ENCODE measurements at regions not wholly inside any gene's neighbourhood (a gene's known extent, or its start where the extent isn't known, plus 50 kb on each side); places are given as distances from the start of the nearest gene placed in this dataset.
"Not testable (repeated sequence)": the region's sequence is repeated elsewhere in the genome, so short reads cannot be mapped to it uniquely, and the experiment has no call there.

GRCh38 chrX:69060631-69061408, 104.4 kb downstream of the PJA1 start:
- intact Hi-C loops (cut with DNase I, micrococcal nuclease), result loop anchor here in 1 of 2 donors (5.0 kb wide), 1 partner anchor 234 kb away; the partner anchor contains the start of gene EFNB1
- Histone ChIP-seq H3K4me1 (ENCODE audit: low read depth) (no peaks in the 10 kb centered on the region), H3K9me3 (no peaks in the 10 kb centered on the region), H3K4me3 (no peak overlapping the region), H3K36me3 (ENCODE audit: low read depth) (no peaks in the 10 kb centered on the region)
- peak; percentile 74 for ATAC-seq
- no peak for TF ChIP-seq CTCF (IDR thresholded peaks at IDR 0.05)
- peak in 2 of 3 donors; percentile 43 to 69 for DNase-seq

DNA sequence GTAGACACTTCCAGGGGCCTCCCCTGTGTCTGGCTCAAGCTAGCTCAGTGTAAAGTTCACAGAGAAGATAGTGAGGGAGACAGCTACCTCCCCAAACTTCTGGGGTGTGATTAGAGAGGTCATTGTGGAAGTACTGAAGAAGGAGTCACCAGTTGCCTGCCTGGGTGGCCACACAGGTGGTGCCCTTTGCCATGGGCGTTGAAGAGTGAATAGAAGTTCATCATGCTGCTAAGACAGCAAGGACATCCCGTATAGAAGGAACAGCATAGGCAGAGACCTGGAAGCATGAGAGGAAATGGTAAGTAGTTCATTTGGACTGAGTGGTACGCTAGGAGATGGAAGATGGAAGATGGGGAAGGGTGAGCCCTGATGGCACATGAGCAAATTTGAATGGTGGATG, 110.1 kb downstream of the PJA1 start:
- no peak overlapping the region for H3K4me3 ChIP-seq
- H3K9me3 ChIP-seq, result no peaks in the 10 kb centered on the region
- H3K36me3 ChIP-seq (ENCODE audit: low read depth), result no peaks in the 10 kb centered on the region
- intact Hi-C loops (cut with DNase I, micrococcal nuclease), result no loop called here
- H3K4me1 ChIP-seq (ENCODE audit: low read depth), result no peaks in the 10 kb centered on the region
- no peak for TF ChIP-seq CTCF (IDR thresholded peaks at IDR 0.05)
- DNase-seq (no peak), ATAC-seq (no peak)

DNA sequence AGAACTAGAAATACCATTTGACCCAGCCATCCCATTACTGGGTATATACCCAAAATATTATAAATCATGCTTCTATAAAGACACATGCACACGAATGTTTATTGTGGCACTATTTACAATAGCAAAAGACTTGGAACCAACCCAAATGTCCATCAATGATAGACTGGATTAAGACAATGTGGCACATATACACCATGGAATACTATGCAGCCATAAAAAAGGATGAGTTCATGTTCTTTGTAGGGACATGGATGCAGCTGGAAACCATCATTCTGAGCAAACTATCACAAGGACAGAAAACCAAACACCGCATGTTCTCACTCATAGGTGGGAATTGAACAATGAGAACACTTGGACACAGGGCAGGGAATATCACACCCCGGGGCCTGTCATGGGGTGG, 110.8 kb downstream of the PJA1 start:
- H3K4me1 ChIP-seq (ENCODE audit: low read depth); intact Hi-C loops (cut with DNase I, micrococcal nuclease); ATAC-seq; H3K9me3 ChIP-seq; H3K4me3 ChIP-seq; DNase-seq; H3K36me3 ChIP-seq (ENCODE audit: low read depth): not testable (repeated sequence)

- no peaks in the 10 kb centered on the region for H3K4me1 ChIP-seq (ENCODE audit: low read depth)
- H3K9me3 ChIP-seq, result no peaks in the 10 kb centered on the region
- DNase-seq (no peak), ATAC-seq (no peak)
- no peak for TF ChIP-seq CTCF (IDR thresholded peaks at IDR 0.05)
- no peaks in the 10 kb centered on the region for H3K36me3 ChIP-seq (ENCODE audit: low read depth)
- intact Hi-C loops (cut with DNase I, micrococcal nuclease), result no loop called here
- no peak overlapping the region for H3K4me3 ChIP-seq
Observed at GRCh38 chrX:69051901-69052300, 113.4 kb downstream of the PJA1 start.

GRCh38 chrX:69050051-69050765, 115.0 kb downstream of the PJA1 start:
- H3K9me3 ChIP-seq, result no peaks in the 10 kb centered on the region
- no peak for ATAC-seq
- H3K36me3 ChIP-seq (ENCODE audit: low read depth), result no peaks in the 10 kb centered on the region
- no peak for DNase-seq
- no peaks in the 10 kb centered on the region for H3K4me1 ChIP-seq (ENCODE audit: low read depth)
- intact Hi-C loops (cut with DNase I, micrococcal nuclease), result no loop called here
- no peak overlapping the region for H3K4me3 ChIP-seq
- TF ChIP-seq CTCF (IDR thresholded peaks at IDR 0.05), result no peak

DNA sequence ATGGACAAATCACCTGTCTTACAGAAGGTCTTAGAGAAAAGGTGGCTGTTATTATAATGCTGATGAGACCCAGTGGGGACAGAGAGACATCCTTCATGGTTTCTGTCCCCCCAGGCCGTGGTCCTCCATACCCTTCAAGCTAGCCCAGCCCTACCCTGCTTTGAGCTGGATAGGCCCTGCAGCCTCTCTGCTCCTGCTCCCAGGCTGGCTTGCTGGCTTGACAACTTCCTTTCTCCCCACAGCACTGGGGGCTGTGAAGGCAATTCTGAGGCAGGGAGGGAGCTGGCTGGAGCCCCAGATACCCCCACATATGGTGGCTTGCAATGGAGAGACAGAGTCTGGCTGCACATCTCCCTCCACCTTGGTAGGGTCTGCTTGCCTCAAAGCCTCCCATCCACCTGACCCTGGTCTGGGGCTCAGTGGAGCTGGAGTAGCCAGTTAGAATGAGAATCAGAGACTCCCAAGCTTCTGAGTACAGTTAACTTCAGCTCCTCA, 118.2 kb downstream of the PJA1 start:
- no peak for ATAC-seq
- DNase-seq, result no peak
- no peak overlapping the region for H3K4me3 ChIP-seq
- no peak for TF ChIP-seq CTCF (IDR thresholded peaks at IDR 0.05)
- no peaks in the 10 kb centered on the region for H3K36me3 ChIP-seq (ENCODE audit: low read depth)
- H3K9me3 ChIP-seq, result no peaks in the 10 kb centered on the region
- intact Hi-C loops (cut with DNase I, micrococcal nuclease), result no loop called here
- H3K4me1 ChIP-seq (ENCODE audit: low read depth), result no peaks in the 10 kb centered on the region

All from mucosa of descending colon (tissue), 3 donors.